ENCODE measurements at regions not wholly inside any gene's neighbourhood (a gene's known extent, or its start where the extent isn't known, plus 50 kb on each side); places are given as distances from the start of the nearest gene placed in this dataset.

GRCh38 chr3:159293493-159293892 is 491.6 kb downstream of the MFSD1 start:
- TF ChIP-seq POLR2A (IDR thresholded peaks at IDR 0.05) (no peak), CTCF (IDR thresholded peaks at IDR 0.05) (no peak)
